Keratinocyte (primary cell): ENCODE measurements at regions not wholly inside any gene's neighbourhood (a gene's known extent, or its start where the extent isn't known, plus 50 kb on each side); places are given as distances from the start of the nearest gene placed in this dataset.

ENCODE experiments used
- DNase-seq: peaks from one replicate; pipeline ENCODE4 v3.0.0-alpha.2; 2011; ENCODE audit warnings: low read depth, missing footprints, low spot score
- FAIRE-seq: peaks from 2 replicates; lab custom pipeline; 2011; peaks lifted over from hg19 to GRCh38; lab: Jason Lieb, UNC
- H2AFZ ChIP-seq: 2 replicates; pipeline ENCODE4 v1.6.0; 2012; ENCODE audit warnings: low read length, control low read depth, inconsistent platforms; ENCODE audit not compliant: control insufficient read depth
- H3K27ac ChIP-seq: 2 replicates; pipeline ENCODE4 v1.5.1; 2011; ENCODE audit warnings: low read length; ENCODE audit not compliant: control insufficient read depth, insufficient read depth
- H3K27me3 ChIP-seq: 3 replicates; pipeline ENCODE4 v1.6.0; 2011; ENCODE audit warnings: low read length; ENCODE audit not compliant: control insufficient read depth, insufficient read depth; ENCODE audit errors: extremely low read depth
- H3K36me3 ChIP-seq, 2 experiments: 2 replicates in 1 of 2; 3 replicates in 1 of 2; pipeline ENCODE4 v1.5.1; 2011; ENCODE audit warnings: low read length in 2 of 2, mild to moderate bottlenecking in 1 of 2; ENCODE audit not compliant: control insufficient read depth in 2 of 2, insufficient read depth in 2 of 2; ENCODE audit errors: extremely low read depth in 1 of 2
- H3K4me1 ChIP-seq: 3 replicates; pipeline ENCODE4 v1.5.1; 2011; ENCODE audit warnings: low read length; ENCODE audit not compliant: control insufficient read depth, insufficient read depth; ENCODE audit errors: extremely low read depth
- H3K4me2 ChIP-seq: 3 replicates; pipeline ENCODE4 v1.6.0; 2011; ENCODE audit warnings: low read depth, low read length; ENCODE audit not compliant: control insufficient read depth, insufficient read depth; ENCODE audit errors: extremely low read depth
- H3K4me3 ChIP-seq, 3 experiments: fragments of 200-600 bp in 1 of 3; sonication (generic) in 1 of 3; 2 replicates in 2 of 3; 3 replicates in 1 of 3; pipeline ENCODE4 v1.5.1; 2011 to 2016; ENCODE audit warnings: low read length in 3 of 3, mild to moderate bottlenecking in 3 of 3, control low read depth in 2 of 3, inconsistent platforms in 1 of 3, low read depth in 1 of 3, mixed read lengths in 1 of 3, mixed run types in 1 of 3, moderate library complexity in 1 of 3; ENCODE audit not compliant: control insufficient read depth in 2 of 3, insufficient read depth in 2 of 3; ENCODE audit errors: extremely low read depth in 1 of 3
- H3K79me2 ChIP-seq: 2 replicates; pipeline ENCODE4 v1.6.0; 2012; ENCODE audit warnings: low read length; ENCODE audit not compliant: control insufficient read depth, insufficient read depth
- H3K9ac ChIP-seq: 3 replicates; pipeline ENCODE4 v1.6.0; 2011; ENCODE audit warnings: low read length; ENCODE audit not compliant: control insufficient read depth, insufficient read depth; ENCODE audit errors: extremely low read depth
- H3K9me1 ChIP-seq: 3 replicates; pipeline ENCODE4 v1.6.0; 2011; ENCODE audit warnings: low read length; ENCODE audit not compliant: control insufficient read depth, insufficient read depth; ENCODE audit errors: extremely low read depth
- H3K9me3 ChIP-seq: 2 replicates; pipeline ENCODE4 v1.5.1; 2012; ENCODE audit warnings: low read depth, low read length; ENCODE audit not compliant: control insufficient read depth
- H4K20me1 ChIP-seq: 3 replicates; pipeline ENCODE4 v1.6.0; 2011; ENCODE audit warnings: low read length; ENCODE audit not compliant: control insufficient read depth, insufficient read depth; ENCODE audit errors: extremely low read depth
- CTCF ChIP-seq, 3 experiments: IDR thresholded peaks in 1 of 3; conservative IDR thresholded peaks in 1 of 3; optimal IDR thresholded peaks in 1 of 3; 2 replicates in 2 of 3; 3 replicates in 1 of 3; pipeline versions ENCODE3 to v1.5.1; 2011; ENCODE audit warnings: low read length in 3 of 3, mild to moderate bottlenecking in 3 of 3, moderate library complexity in 2 of 3, control low read depth in 1 of 3, inconsistent platforms in 1 of 3; ENCODE audit not compliant: insufficient read depth in 2 of 3; ENCODE audit errors: extremely low read depth in 1 of 3
- EZH2 ChIP-seq: IDR thresholded peaks from one replicate; pipeline ENCODE4 v1.6.1; 2012; ENCODE audit warnings: inconsistent platforms, mild to moderate bottlenecking, low read length, moderate library complexity
- dilution Hi-C: fragments of 300-500 bp; cut with MboI; formaldehyde crosslinking; loops from one replicate; pipeline ENCODE4 v1.7.0; 2020; ENCODE audit warnings: low sequenced_read_pairs; ENCODE audit not compliant: extremely low pct_ligation_motif_present

- DNase-seq (no peak), FAIRE-seq (no peak)
- no peaks in the 10 kb centered on the region for H3K9me1 ChIP-seq
- no peak overlapping the region for H3K9ac ChIP-seq
- no peaks in the 10 kb centered on the region for H3K79me2 ChIP-seq
- no peak for TF ChIP-seq EZH2
- no peak for TF ChIP-seq CTCF (optimal IDR thresholded peaks at IDR 0.05 in 1 of 3, IDR thresholded peaks at IDR 0.05 in 1 of 3, conservative IDR thresholded peaks at IDR 0.05 in 1 of 3; ENCODE audit: extremely low read depth in 1 of 3, insufficient read depth in 2 of 3, low read length in 3 of 3)
- dilution Hi-C loops = no loop called here
- no peaks in the 10 kb centered on the region for H3K4me1 ChIP-seq
- no peaks in the 10 kb centered on the region for H3K36me3 ChIP-seq
- no peaks in the 10 kb centered on the region for H3K9me3 ChIP-seq
- H2AFZ ChIP-seq = no peak overlapping the region
- H4K20me1 ChIP-seq = no peaks in the 10 kb centered on the region
- H3K27me3 ChIP-seq = no peaks in the 10 kb centered on the region
- H3K4me2 ChIP-seq = no peak overlapping the region
- no peak overlapping the region for H3K27ac ChIP-seq
- no peak overlapping the region for H3K4me3 ChIP-seq
Measured at GRCh38 chr10:16146993-16147392, 286.7 kb upstream of the MINDY3 start.

GRCh38 chr10:16155834-16156233 is 281.0 kb upstream of the PTER start:
- no peak for DNase-seq
- Histone ChIP-seq H3K27me3 (no peaks in the 10 kb centered on the region), H3K36me3 (no peaks in the 10 kb centered on the region), H2AFZ (no peak overlapping the region), H3K27ac (no peak overlapping the region), H3K9me1 (no peaks in the 10 kb centered on the region), H3K9me3 (no peaks in the 10 kb centered on the region), H3K9ac (no peak overlapping the region), H4K20me1 (no peaks in the 10 kb centered on the region), H3K4me1 (no peaks in the 10 kb centered on the region), H3K4me3 (no peak overlapping the region), H3K4me2 (no peak overlapping the region), H3K79me2 (no peaks in the 10 kb centered on the region)
- dilution Hi-C loops = no loop called here
- no peak for TF ChIP-seq CTCF (optimal IDR thresholded peaks at IDR 0.05 in 1 of 3, IDR thresholded peaks at IDR 0.05 in 1 of 3, conservative IDR thresholded peaks at IDR 0.05 in 1 of 3; ENCODE audit: extremely low read depth in 1 of 3, insufficient read depth in 2 of 3, low read length in 3 of 3)
- TF ChIP-seq EZH2 = no peak
- no peak for FAIRE-seq
